ENCODE measurements at regions not wholly inside any gene's neighbourhood (a gene's known extent, or its start where the extent isn't known, plus 50 kb on each side); places are given as distances from the start of the nearest gene placed in this dataset.
A peak's percentile ranks its signal among the peaks of the same experiment; 100 is the strongest.

- DNase-seq (ENCODE audit: low spot score), result no peak
Observed at GRCh38 chr1:175894581-175894980, 151.2 kb upstream of the TNR start.

GRCh38 chr1:175893192-175893591 is 149.8 kb upstream of the TNR start:
- no peak for DNase-seq (ENCODE audit: low spot score)

GRCh38 chr1:175892686-175893085 is 149.3 kb upstream of the TNR start:
- DNase-seq (ENCODE audit: low spot score), result no peak

GRCh38 chr1:175891783-175892309 is 148.5 kb upstream of the TNR start:
- no peak for DNase-seq (ENCODE audit: low spot score)

- no peak for DNase-seq (ENCODE audit: low spot score)
Observed at GRCh38 chr1:175890958-175891357, 147.6 kb upstream of the TNR start.

GRCh38 chr1:175889848-175890247 is 146.5 kb upstream of the TNR start:
- DNase-seq (ENCODE audit: low spot score), result no peak

GRCh38 chr1:175888996-175889395 is 145.6 kb upstream of the TNR start:
- DNase-seq (ENCODE audit: low spot score), result no peak

GRCh38 chr1:175887981-175888428 is 144.6 kb upstream of the TNR start:
- peak; percentile 67 for DNase-seq (ENCODE audit: low spot score)

- DNase-seq (ENCODE audit: low spot score), result no peak
Observed at GRCh38 chr1:175887521-175887920, 144.1 kb upstream of the TNR start.

GRCh38 chr1:175885326-175885725 is 141.9 kb upstream of the TNR start:
- DNase-seq (ENCODE audit: low spot score), result no peak

- no peak for DNase-seq (ENCODE audit: low spot score)
Observed at GRCh38 chr1:175884369-175884768, 141.0 kb upstream of the TNR start.

- DNase-seq (ENCODE audit: low spot score), result no peak
Observed at GRCh38 chr1:175882192-175882591, 138.8 kb upstream of the TNR start.

- no peak for DNase-seq (ENCODE audit: low spot score)
Observed at GRCh38 chr1:175881246-175881976, 138.0 kb upstream of the TNR start.

- DNase-seq (ENCODE audit: low spot score), result no peak
Observed at GRCh38 chr1:175878775-175879174, 135.4 kb upstream of the TNR start.

GRCh38 chr1:175877939-175878737 is 134.7 kb upstream of the TNR start:
- DNase-seq (ENCODE audit: low spot score), result no peak

- no peak for DNase-seq (ENCODE audit: low spot score)
Observed at GRCh38 chr1:175875556-175875955, 132.2 kb upstream of the TNR start.

- no peak for DNase-seq (ENCODE audit: low spot score)
Observed at GRCh38 chr1:175874081-175874480, 130.7 kb upstream of the TNR start.

- no peak for DNase-seq (ENCODE audit: low spot score)
Observed at GRCh38 chr1:175873290-175873935, 130.0 kb upstream of the TNR start.

- no peak for DNase-seq (ENCODE audit: low spot score)
Observed at GRCh38 chr1:175872588-175872987, 129.2 kb upstream of the TNR start.

- DNase-seq (ENCODE audit: low spot score), result no peak
Observed at GRCh38 chr1:175871647-175872046, 128.3 kb upstream of the TNR start.

- DNase-seq (ENCODE audit: low spot score), result no peak
Observed at GRCh38 chr1:175870217-175870616, 126.8 kb upstream of the TNR start.

- DNase-seq (ENCODE audit: low spot score), result no peak
Observed at GRCh38 chr1:175866776-175867175, 123.4 kb upstream of the TNR start.
